Gastrocnemius medialis (tissue), 4 donors: ENCODE measurements at regions not wholly inside any gene's neighbourhood (a gene's known extent, or its start where the extent isn't known, plus 50 kb on each side); places are given as distances from the start of the nearest gene placed in this dataset.

Source experiments
- ATAC-seq, 2 donors: fragments of 150-250 bp; one replicate each; pipeline ENCODE4 v1.9.1; 2016
- DNase-seq, 2 donors: peaks; one replicate each; pipeline ENCODE4 v3.0.0-alpha.2; 2019
- H3K27ac ChIP-seq, 4 donors: fragments of 200-600 bp; sonication (generic); 1 replicate in 1 of 4; 2 replicates in 3 of 4; pipeline ENCODE4 v1.5.1; 2016 to 2018; ENCODE audit warnings: mild to moderate bottlenecking in 2 of 4, moderate library complexity in 1 of 4
- H3K27me3 ChIP-seq, 3 donors: fragments of 200-600 bp; sonication (generic) in 2 of 3; 1 replicate in 1 of 3; 2 replicates in 2 of 3; pipeline versions ENCODE4 v1.5.1 to v1.6.0; 2016 to 2019; ENCODE audit warnings: mild to moderate bottlenecking in 1 of 3, moderate library complexity in 1 of 3
- H3K36me3 ChIP-seq, 2 donors: fragments of 200-600 bp; sonication (generic) in 1 of 2; one replicate each; pipeline ENCODE4 v1.5.1; 2017 to 2018
- H3K4me1 ChIP-seq, 2 donors: fragments of 200-600 bp; sonication (generic) in 1 of 2; one replicate each; pipeline ENCODE4 v1.5.1; 2016 to 2017; ENCODE audit warnings: mild to moderate bottlenecking in 2 of 2
- H3K4me3 ChIP-seq, 4 donors: fragments of 200-600 bp; sonication (generic) in 3 of 4; 1 replicate in 1 of 4; 2 replicates in 3 of 4; pipeline ENCODE4 v1.5.1; 2016 to 2019; ENCODE audit warnings: mild to moderate bottlenecking in 2 of 4
- H3K9me3 ChIP-seq, 3 donors: fragments of 200-600 bp; sonication (generic) in 2 of 3; 1 replicate in 1 of 3; 2 replicates in 2 of 3; pipeline ENCODE4 v1.5.1; 2016 to 2019
- POLR2A ChIP-seq, 2 donors: fragments of 450-650 bp; IDR thresholded peaks; one replicate each; pipeline ENCODE4 v1.6.1; 2017; ENCODE audit warnings: antibody characterized with exemption in 2 of 2, mild to moderate bottlenecking in 2 of 2, moderate library complexity in 2 of 2
- in situ Hi-C, 4 donors: fragments of 200-750 bp; cut with MboI; loops; one replicate each; pipeline versions ENCODE4 v1.15.0 to v1.8.0; 2017; ENCODE audit warnings: low sequenced_read_pairs in 4 of 4
- intact Hi-C: fragments of 100-400 bp; cut with DNase I; formaldehyde crosslinking; loops from one replicate; pipeline ENCODE4 v1.15.1; 2023; ENCODE audit warnings: low total_unique reads
- TF ChIP-seq, protein P1 (sequence below), 5 experiments: fragments of 450-650 bp in 3 of 5; fragments of 200-600 bp in 2 of 5; sonication (generic) in 2 of 5; IDR thresholded peaks in 4 of 5; conservative IDR thresholded peaks in 1 of 5; 1 replicate in 4 of 5; 2 replicates in 1 of 5; pipeline ENCODE4 v1.5.1; 2016 to 2019; ENCODE audit warnings: antibody characterized with exemption in 5 of 5, mild to moderate bottlenecking in 3 of 5, moderate library complexity in 3 of 5

GRCh38 chr14:96627811-96628775 lies 125.9 kb downstream of the PAPOLA start:
- no peaks in the 10 kb centered on the region for H3K9me3 ChIP-seq
- ATAC-seq = no peak
- in situ Hi-C loops = no loop called here
- no peak overlapping the region for H3K4me3 ChIP-seq
- no peak overlapping the region for H3K27ac ChIP-seq
- TF ChIP-seq, protein P1, sequence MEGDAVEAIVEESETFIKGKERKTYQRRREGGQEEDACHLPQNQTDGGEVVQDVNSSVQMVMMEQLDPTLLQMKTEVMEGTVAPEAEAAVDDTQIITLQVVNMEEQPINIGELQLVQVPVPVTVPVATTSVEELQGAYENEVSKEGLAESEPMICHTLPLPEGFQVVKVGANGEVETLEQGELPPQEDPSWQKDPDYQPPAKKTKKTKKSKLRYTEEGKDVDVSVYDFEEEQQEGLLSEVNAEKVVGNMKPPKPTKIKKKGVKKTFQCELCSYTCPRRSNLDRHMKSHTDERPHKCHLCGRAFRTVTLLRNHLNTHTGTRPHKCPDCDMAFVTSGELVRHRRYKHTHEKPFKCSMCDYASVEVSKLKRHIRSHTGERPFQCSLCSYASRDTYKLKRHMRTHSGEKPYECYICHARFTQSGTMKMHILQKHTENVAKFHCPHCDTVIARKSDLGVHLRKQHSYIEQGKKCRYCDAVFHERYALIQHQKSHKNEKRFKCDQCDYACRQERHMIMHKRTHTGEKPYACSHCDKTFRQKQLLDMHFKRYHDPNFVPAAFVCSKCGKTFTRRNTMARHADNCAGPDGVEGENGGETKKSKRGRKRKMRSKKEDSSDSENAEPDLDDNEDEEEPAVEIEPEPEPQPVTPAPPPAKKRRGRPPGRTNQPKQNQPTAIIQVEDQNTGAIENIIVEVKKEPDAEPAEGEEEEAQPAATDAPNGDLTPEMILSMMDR (IDR thresholded peaks at IDR 0.05 in 4 of 5, conservative IDR thresholded peaks at IDR 0.05 in 1 of 5) = no peak
- no peak for TF ChIP-seq POLR2A (IDR thresholded peaks at IDR 0.05)
- H3K27me3 ChIP-seq = peaks cover 8 to 24% (median 14%) of the 10 kb centered on the region in 3 donors
- no peak for DNase-seq
- H3K4me1 ChIP-seq = no peaks in the 10 kb centered on the region
- H3K36me3 ChIP-seq = no peaks in the 10 kb centered on the region
- intact Hi-C loops = no loop called here

GRCh38 chr14:96629082-96629481 lies 126.9 kb downstream of the PAPOLA start:
- Histone ChIP-seq H3K9me3 (no peaks in the 10 kb centered on the region), H3K27ac (no peak overlapping the region), H3K4me3 (no peak overlapping the region), H3K4me1 (no peaks in the 10 kb centered on the region), H3K27me3 (peaks cover 8 to 20% (median 12%) of the 10 kb centered on the region in 3 donors), H3K36me3 (no peaks in the 10 kb centered on the region)
- ATAC-seq = no peak
- in situ Hi-C loops (no loop called here), intact Hi-C loops (no loop called here)
- no peak for TF ChIP-seq POLR2A (IDR thresholded peaks at IDR 0.05)
- TF ChIP-seq, protein P1 (IDR thresholded peaks at IDR 0.05 in 4 of 5, conservative IDR thresholded peaks at IDR 0.05 in 1 of 5) = no peak
- DNase-seq = no peak

GRCh38 chr14:96629558-96630222 lies 127.5 kb downstream of the PAPOLA start:
- ATAC-seq = no peak
- Histone ChIP-seq H3K4me3 (no peak overlapping the region), H3K27ac (no peak overlapping the region), H3K36me3 (no peaks in the 10 kb centered on the region), H3K4me1 (no peaks in the 10 kb centered on the region), H3K9me3 (no peaks in the 10 kb centered on the region), H3K27me3 (peaks cover 7 to 17% (median 8%) of the 10 kb centered on the region in 3 donors)
- intact Hi-C loops (no loop called here), in situ Hi-C loops (no loop called here)
- no peak for TF ChIP-seq POLR2A (IDR thresholded peaks at IDR 0.05)
- TF ChIP-seq, protein P1 (IDR thresholded peaks at IDR 0.05 in 4 of 5, conservative IDR thresholded peaks at IDR 0.05 in 1 of 5) = no peak
- DNase-seq = no peak

GRCh38 chr14:96630281-96630680 lies 128.1 kb downstream of the PAPOLA start:
- H3K9me3 ChIP-seq = no peaks in the 10 kb centered on the region
- no peak for ATAC-seq
- intact Hi-C loops (no loop called here), in situ Hi-C loops (no loop called here)
- TF ChIP-seq, protein P1 (IDR thresholded peaks at IDR 0.05 in 4 of 5, conservative IDR thresholded peaks at IDR 0.05 in 1 of 5) = no peak
- no peak for TF ChIP-seq POLR2A (IDR thresholded peaks at IDR 0.05)
- no peak overlapping the region for H3K4me3 ChIP-seq
- H3K27ac ChIP-seq = no peak overlapping the region
- peaks cover 1 to 11% (median 7%) of the 10 kb centered on the region in 3 donors for H3K27me3 ChIP-seq
- H3K36me3 ChIP-seq = no peaks in the 10 kb centered on the region
- H3K4me1 ChIP-seq = no peaks in the 10 kb centered on the region
- no peak for DNase-seq
